HG03066 (cell line): ENCODE measurements at regions not wholly inside any gene's neighbourhood (a gene's known extent, or its start where the extent isn't known, plus 50 kb on each side); places are given as distances from the start of the nearest gene placed in this dataset.

ENCODE experiments used
- ATAC-seq: cut with Tn5 transposase; IDR thresholded peaks from one replicate; pipeline ENCODE4 v1.9.1; 2021; ENCODE audit warnings: low read depth; ENCODE audit not compliant: unreplicated experiment

GRCh38 chr9:13902286-13903066 is 411.5 kb downstream of the NFIB start:
- no peak for ATAC-seq

- no peak for ATAC-seq
Measured at GRCh38 chr9:13901176-13901575, 412.8 kb downstream of the NFIB start.

- no peak for ATAC-seq
Measured at GRCh38 chr9:13900449-13900848, 413.5 kb downstream of the NFIB start.

GRCh38 chr9:13899924-13900323 is 414.0 kb downstream of the NFIB start:
- ATAC-seq, result no peak

- no peak for ATAC-seq
Measured at GRCh38 chr9:13898957-13899356, 415.0 kb downstream of the NFIB start.

GRCh38 chr9:13896922-13897835 is 416.8 kb downstream of the NFIB start:
- ATAC-seq, result no peak

- ATAC-seq, result no peak
Measured at GRCh38 chr9:13896047-13896446, 417.9 kb downstream of the NFIB start.

- ATAC-seq, result no peak
Measured at GRCh38 chr9:13885258-13885657, 428.7 kb downstream of the NFIB start.

- ATAC-seq, result no peak
Measured at GRCh38 chr9:13879981-13880380, 434.0 kb downstream of the NFIB start.

- no peak for ATAC-seq
Measured at GRCh38 chr9:13879011-13879410, 434.9 kb downstream of the NFIB start.

- no peak for ATAC-seq
Measured at GRCh38 chr9:13878241-13878711, 435.7 kb downstream of the NFIB start.

- no peak for ATAC-seq
Measured at GRCh38 chr9:13876741-13877140, 437.2 kb downstream of the NFIB start.

GRCh38 chr9:13873203-13873602 is 440.7 kb downstream of the NFIB start:
- ATAC-seq, result no peak

GRCh38 chr9:13868336-13868735 is 445.6 kb downstream of the NFIB start:
- ATAC-seq, result no peak

GRCh38 chr9:13865869-13866268 is 448.1 kb downstream of the NFIB start:
- ATAC-seq, result no peak

- no peak for ATAC-seq
Measured at GRCh38 chr9:13863112-13863511, 450.8 kb downstream of the NFIB start.

GRCh38 chr9:13862654-13863053 is 451.3 kb downstream of the NFIB start:
- no peak for ATAC-seq

- no peak for ATAC-seq
Measured at GRCh38 chr9:13860946-13861640, 452.8 kb downstream of the NFIB start.

GRCh38 chr9:13860019-13860418 is 453.9 kb downstream of the NFIB start:
- no peak for ATAC-seq

GRCh38 chr9:13857521-13857920 is 456.4 kb downstream of the NFIB start:
- ATAC-seq, result no peak

GRCh38 chr9:13847270-13847669 is 466.7 kb downstream of the NFIB start:
- no peak for ATAC-seq
